MM.1S (cell line): ENCODE measurements at regions not wholly inside any gene's neighbourhood (a gene's known extent, or its start where the extent isn't known, plus 50 kb on each side); places are given as distances from the start of the nearest gene placed in this dataset.

ENCODE experiments used
- DNase-seq: peaks from one replicate; pipeline ENCODE4 v3.0.0-alpha.2; 2015
- H2AFZ ChIP-seq: fragments of 300-600 bp; sonication (generic); 2 replicates; pipeline ENCODE4 v1.6.0; 2016; ENCODE audit warnings: antibody characterized with exemption, low read length
- H3F3A ChIP-seq: fragments of 300-600 bp; sonication (generic); 2 replicates; pipeline ENCODE4 v1.6.1; 2016; ENCODE audit warnings: mild to moderate bottlenecking, antibody characterized with exemption, low read length, moderate library complexity, mixed read lengths; ENCODE audit not compliant: insufficient read depth
- H3K27ac ChIP-seq: fragments of 300-600 bp; sonication (generic); 2 replicates; pipeline ENCODE4 v1.5.1; 2016; ENCODE audit warnings: mild to moderate bottlenecking, low read length
- H3K27me3 ChIP-seq: fragments of 300-600 bp; sonication (generic); replicated peaks from 2 replicates; pipeline ENCODE4 v1.6.0; 2016; ENCODE audit warnings: low read length; ENCODE audit not compliant: insufficient read depth
- H3K36me3 ChIP-seq: fragments of 300-600 bp; sonication (generic); replicated peaks from 2 replicates; pipeline ENCODE4 v1.6.1; 2016; ENCODE audit warnings: mild to moderate bottlenecking, low read length, mixed read lengths; ENCODE audit not compliant: insufficient read depth
- H3K4me1 ChIP-seq: fragments of 300-600 bp; sonication (generic); 2 replicates; pipeline ENCODE4 v1.6.1; 2016; ENCODE audit warnings: low read length, mixed read lengths
- H3K4me2 ChIP-seq: fragments of 300-600 bp; sonication (generic); 2 replicates; pipeline ENCODE4 v1.6.0; 2016; ENCODE audit warnings: low read depth, low read length
- H3K4me3 ChIP-seq: fragments of 300-600 bp; sonication (generic); 2 replicates; pipeline ENCODE4 v1.5.1; 2016; ENCODE audit warnings: low read length, mixed read lengths
- H3K79me2 ChIP-seq: fragments of 300-600 bp; sonication (generic); 2 replicates; pipeline ENCODE4 v1.6.1; 2016; ENCODE audit warnings: mixed run types, low read length, mixed read lengths
- H3K9ac ChIP-seq: fragments of 300-600 bp; sonication (generic); 2 replicates; pipeline ENCODE4 v1.6.1; 2016; ENCODE audit warnings: low read length, mixed read lengths
- H3K9me2 ChIP-seq: fragments of 300-600 bp; sonication (generic); replicated peaks from 2 replicates; pipeline ENCODE4 v1.6.1; 2016; ENCODE audit warnings: mild to moderate bottlenecking, low read length, mixed read lengths; ENCODE audit not compliant: insufficient read depth
- H3K9me3 ChIP-seq: fragments of 300-600 bp; sonication (generic); replicated peaks from 2 replicates; pipeline ENCODE4 v1.6.1; 2016; ENCODE audit warnings: mild to moderate bottlenecking, low read length, mixed read lengths; ENCODE audit not compliant: insufficient read depth
- H4K20me1 ChIP-seq: fragments of 300-600 bp; sonication (generic); 2 replicates; pipeline ENCODE4 v1.6.1; 2016; ENCODE audit warnings: mild to moderate bottlenecking, low read length, moderate library complexity, mixed read lengths; ENCODE audit not compliant: insufficient read depth
- CTCF ChIP-seq: fragments of 300-600 bp; sonication (generic); IDR thresholded peaks from 2 replicates; pipeline ENCODE4 v1.5.1; 2016; ENCODE audit warnings: antibody characterized with exemption, low read length, mixed read lengths
- EZH2 ChIP-seq: fragments of 300-600 bp; sonication (generic); optimal IDR thresholded peaks from 2 replicates; pipeline ENCODE3; 2017; ENCODE audit warnings: low read depth, mild to moderate bottlenecking, antibody characterized with exemption, low read length, mixed read lengths
- EZH2phosphoT487 ChIP-seq: fragments of 300-600 bp; sonication (generic); IDR thresholded peaks from 2 replicates; pipeline ENCODE4 v1.6.1; 2018; ENCODE audit warnings: antibody characterized with exemption, low read length

GRCh38 chr4:132180020-132180427 is 969.1 kb upstream of the PCDH10 start:
- no peak for TF ChIP-seq CTCF
- TF ChIP-seq EZH2: no peak
- no peak for TF ChIP-seq EZH2phosphoT487

GRCh38 chr4:132195176-132195575 is 953.9 kb upstream of the PCDH10 start:
- Histone ChIP-seq H3K36me3 (no peaks in the 10 kb centered on the region), H3K4me3 (no peak overlapping the region), H3K9me2 (no peaks in the 10 kb centered on the region), H3K9ac (no peak overlapping the region), H2AFZ (no peak overlapping the region), H3K4me2 (no peak overlapping the region), H3K27ac (no peak overlapping the region), H3K79me2 (no peaks in the 10 kb centered on the region), H3K4me1 (no peaks in the 10 kb centered on the region), H3F3A (no peaks in the 10 kb centered on the region), H4K20me1 (no peaks in the 10 kb centered on the region), H3K27me3 (no peaks in the 10 kb centered on the region), H3K9me3 (no peaks in the 10 kb centered on the region)
- TF ChIP-seq CTCF (no peak), EZH2phosphoT487 (no peak), EZH2 (no peak)
- DNase-seq: no peak

More at GRCh38 chr4:132180020-132180427, 969.1 kb upstream of the PCDH10 start:
- H3K27ac ChIP-seq: no peak overlapping the region
- no peaks in the 10 kb centered on the region for H3K36me3 ChIP-seq
- no peaks in the 10 kb centered on the region for H3K4me1 ChIP-seq
- no peaks in the 10 kb centered on the region for H3F3A ChIP-seq
- no peak for DNase-seq
- H3K27me3 ChIP-seq: no peaks in the 10 kb centered on the region
- H2AFZ ChIP-seq: no peak overlapping the region
- no peaks in the 10 kb centered on the region for H3K9me3 ChIP-seq
- H3K9me2 ChIP-seq: no peaks in the 10 kb centered on the region
- no peak overlapping the region for H3K4me3 ChIP-seq
- no peak overlapping the region for H3K4me2 ChIP-seq
- no peak overlapping the region for H3K9ac ChIP-seq
- H4K20me1 ChIP-seq: no peaks in the 10 kb centered on the region
- H3K79me2 ChIP-seq: no peaks in the 10 kb centered on the region

- Histone ChIP-seq H3K36me3 (no peaks in the 10 kb centered on the region), H2AFZ (no peak overlapping the region), H3K27me3 (no peaks in the 10 kb centered on the region), H3K9me2 (no peaks in the 10 kb centered on the region), H3K27ac (no peak overlapping the region), H3F3A (no peaks in the 10 kb centered on the region), H4K20me1 (no peaks in the 10 kb centered on the region), H3K79me2 (no peaks in the 10 kb centered on the region), H3K9ac (no peak overlapping the region), H3K4me1 (no peaks in the 10 kb centered on the region), H3K4me2 (no peak overlapping the region), H3K4me3 (no peak overlapping the region), H3K9me3 (0 out of 2 replicates have a peak, but pooled peaks cover 3% of the 10 kb centered on the region)
- DNase-seq: no peak
- TF ChIP-seq EZH2phosphoT487: no peak
- no peak for TF ChIP-seq EZH2
- no peak for TF ChIP-seq CTCF
Measured at GRCh38 chr4:132203618-132204017, 945.5 kb upstream of the PCDH10 start.
